C4-2B (cell line): ENCODE measurements at regions not wholly inside any gene's neighbourhood (a gene's known extent, or its start where the extent isn't known, plus 50 kb on each side); places are given as distances from the start of the nearest gene placed in this dataset.

Experiments used
- CTCF ChIP-seq: fragments of 450-650 bp; conservative IDR thresholded peaks from 2 replicates; pipeline ENCODE4 v1.5.1; 2017; ENCODE audit warnings: mild to moderate bottlenecking
- ZFX ChIP-seq: fragments of 450-650 bp; IDR thresholded peaks from 2 replicates; pipeline ENCODE4 v1.6.1; 2017

GRCh38 chr6:2385471-2385983 is 140.1 kb upstream of the GMDS start:
- no peak for TF ChIP-seq CTCF
- TF ChIP-seq ZFX = no peak
